ENCODE measurements at regions not wholly inside any gene's neighbourhood (a gene's known extent, or its start where the extent isn't known, plus 50 kb on each side); places are given as distances from the start of the nearest gene placed in this dataset.

GRCh38 chr17:13962716-13963240, 106.5 kb upstream of the COX10 start:
- Histone ChIP-seq H3K9ac (ENCODE audit: low read length in 5 of 5) (no peak overlapping the region), H3K9me3 (ENCODE audit: control insufficient read depth in 5 of 5, low read length in 5 of 5) (no peaks in the 10 kb centered on the region), H3K36me3 (ENCODE audit: control insufficient read depth in 5 of 5, insufficient read depth in 5 of 5, low read length in 5 of 5) (no peaks in the 10 kb centered on the region), H3K4me1 (ENCODE audit: control insufficient read depth in 5 of 5, insufficient read depth in 5 of 5, low read length in 5 of 5) (no peaks in the 10 kb centered on the region), H3K27me3 (ENCODE audit: control insufficient read depth in 5 of 5, insufficient read depth in 4 of 5, low read length in 5 of 5) (no peaks in the 10 kb centered on the region), H3K4me3 (ENCODE audit: low read depth in 1 of 5, low read length in 5 of 5) (no peak overlapping the region), H3K27ac (ENCODE audit: low read depth, low read length) (no peak overlapping the region)

GRCh38 chr17:13967416-13967815, 101.9 kb upstream of the COX10 start:
- Histone ChIP-seq H3K4me1 (ENCODE audit: control insufficient read depth in 5 of 5, insufficient read depth in 5 of 5, low read length in 5 of 5) (no peaks in the 10 kb centered on the region), H3K27me3 (ENCODE audit: control insufficient read depth in 5 of 5, insufficient read depth in 4 of 5, low read length in 5 of 5) (no peaks in the 10 kb centered on the region), H3K27ac (ENCODE audit: low read depth, low read length) (no peak overlapping the region), H3K4me3 (ENCODE audit: low read depth in 1 of 5, low read length in 5 of 5) (no peak overlapping the region), H3K9me3 (ENCODE audit: control insufficient read depth in 5 of 5, low read length in 5 of 5) (no peaks in the 10 kb centered on the region), H3K36me3 (ENCODE audit: control insufficient read depth in 5 of 5, insufficient read depth in 5 of 5, low read length in 5 of 5) (no peaks in the 10 kb centered on the region), H3K9ac (ENCODE audit: low read length in 5 of 5) (no peak overlapping the region)

- H3K4me1 ChIP-seq (ENCODE audit: control insufficient read depth in 5 of 5, insufficient read depth in 5 of 5, low read length in 5 of 5), result no peaks in the 10 kb centered on the region
Measured at GRCh38 chr17:13970531-13970930, 98.8 kb upstream of the COX10 start.

GRCh38 chr17:13973960-13974651, 95.2 kb upstream of the COX10 start:
- H3K9me3 ChIP-seq (ENCODE audit: control insufficient read depth in 5 of 5, low read length in 5 of 5), result no peaks in the 10 kb centered on the region
- no peaks in the 10 kb centered on the region for H3K27me3 ChIP-seq (ENCODE audit: control insufficient read depth in 5 of 5, insufficient read depth in 4 of 5, low read length in 5 of 5)
- H3K9ac ChIP-seq (ENCODE audit: low read length in 5 of 5), result no peak overlapping the region
- no peaks in the 10 kb centered on the region for H3K36me3 ChIP-seq (ENCODE audit: control insufficient read depth in 5 of 5, insufficient read depth in 5 of 5, low read length in 5 of 5)
- H3K4me3 ChIP-seq (ENCODE audit: low read depth in 1 of 5, low read length in 5 of 5), result no peak overlapping the region
- H3K27ac ChIP-seq (ENCODE audit: low read depth, low read length), result no peak overlapping the region
- no peaks in the 10 kb centered on the region for H3K4me1 ChIP-seq (ENCODE audit: control insufficient read depth in 5 of 5, insufficient read depth in 5 of 5, low read length in 5 of 5)

More at GRCh38 chr17:13970531-13970930, 98.8 kb upstream of the COX10 start:
- H3K9me3 ChIP-seq (ENCODE audit: control insufficient read depth in 5 of 5, low read length in 5 of 5), result no peaks in the 10 kb centered on the region
- no peaks in the 10 kb centered on the region for H3K27me3 ChIP-seq (ENCODE audit: control insufficient read depth in 5 of 5, insufficient read depth in 4 of 5, low read length in 5 of 5)
- H3K27ac ChIP-seq (ENCODE audit: low read depth, low read length), result no peak overlapping the region
- H3K4me3 ChIP-seq (ENCODE audit: low read depth in 1 of 5, low read length in 5 of 5), result no peak overlapping the region
- H3K9ac ChIP-seq (ENCODE audit: low read length in 5 of 5), result no peak overlapping the region
- no peaks in the 10 kb centered on the region for H3K36me3 ChIP-seq (ENCODE audit: control insufficient read depth in 5 of 5, insufficient read depth in 5 of 5, low read length in 5 of 5)

- Histone ChIP-seq H3K27ac (ENCODE audit: low read depth, low read length) (no peak overlapping the region), H3K27me3 (ENCODE audit: control insufficient read depth in 5 of 5, insufficient read depth in 4 of 5, low read length in 5 of 5) (no peaks in the 10 kb centered on the region), H3K9ac (ENCODE audit: low read length in 5 of 5) (no peak overlapping the region), H3K4me3 (ENCODE audit: low read depth in 1 of 5, low read length in 5 of 5) (no peak overlapping the region), H3K36me3 (ENCODE audit: control insufficient read depth in 5 of 5, insufficient read depth in 5 of 5, low read length in 5 of 5) (no peaks in the 10 kb centered on the region), H3K9me3 (ENCODE audit: control insufficient read depth in 5 of 5, low read length in 5 of 5) (no peaks in the 10 kb centered on the region), H3K4me1 (ENCODE audit: control insufficient read depth in 5 of 5, insufficient read depth in 5 of 5, low read length in 5 of 5) (no peaks in the 10 kb centered on the region)
Measured at GRCh38 chr17:13977837-13978236, 91.5 kb upstream of the COX10 start.

- Histone ChIP-seq H3K4me3 (ENCODE audit: low read depth in 1 of 5, low read length in 5 of 5) (no peak overlapping the region), H3K4me1 (ENCODE audit: control insufficient read depth in 5 of 5, insufficient read depth in 5 of 5, low read length in 5 of 5) (no peaks in the 10 kb centered on the region), H3K9ac (ENCODE audit: low read length in 5 of 5) (no peak overlapping the region), H3K9me3 (ENCODE audit: control insufficient read depth in 5 of 5, low read length in 5 of 5) (no peaks in the 10 kb centered on the region), H3K27ac (ENCODE audit: low read depth, low read length) (no peak overlapping the region), H3K27me3 (ENCODE audit: control insufficient read depth in 5 of 5, insufficient read depth in 4 of 5, low read length in 5 of 5) (no peaks in the 10 kb centered on the region), H3K36me3 (ENCODE audit: control insufficient read depth in 5 of 5, insufficient read depth in 5 of 5, low read length in 5 of 5) (no peaks in the 10 kb centered on the region)
Measured at GRCh38 chr17:13978478-13978877, 90.8 kb upstream of the COX10 start.

GRCh38 chr17:13981881-13982280, 87.4 kb upstream of the COX10 start:
- Histone ChIP-seq H3K27me3 (ENCODE audit: control insufficient read depth in 5 of 5, insufficient read depth in 4 of 5, low read length in 5 of 5) (no peaks in the 10 kb centered on the region), H3K4me3 (ENCODE audit: low read depth in 1 of 5, low read length in 5 of 5) (no peak overlapping the region), H3K9me3 (ENCODE audit: control insufficient read depth in 5 of 5, low read length in 5 of 5) (no peaks in the 10 kb centered on the region), H3K27ac (ENCODE audit: low read depth, low read length) (no peak overlapping the region), H3K9ac (ENCODE audit: low read length in 5 of 5) (no peak overlapping the region), H3K4me1 (ENCODE audit: control insufficient read depth in 5 of 5, insufficient read depth in 5 of 5, low read length in 5 of 5) (no peaks in the 10 kb centered on the region), H3K36me3 (ENCODE audit: control insufficient read depth in 5 of 5, insufficient read depth in 5 of 5, low read length in 5 of 5) (no peaks in the 10 kb centered on the region)

- no peak overlapping the region for H3K9ac ChIP-seq (ENCODE audit: low read length in 5 of 5)
- H3K9me3 ChIP-seq (ENCODE audit: control insufficient read depth in 5 of 5, low read length in 5 of 5), result no peaks in the 10 kb centered on the region
- no peak overlapping the region for H3K4me3 ChIP-seq (ENCODE audit: low read depth in 1 of 5, low read length in 5 of 5)
- no peak overlapping the region for H3K27ac ChIP-seq (ENCODE audit: low read depth, low read length)
- H3K27me3 ChIP-seq (ENCODE audit: control insufficient read depth in 5 of 5, insufficient read depth in 4 of 5, low read length in 5 of 5), result no peaks in the 10 kb centered on the region
- no peaks in the 10 kb centered on the region for H3K4me1 ChIP-seq (ENCODE audit: control insufficient read depth in 5 of 5, insufficient read depth in 5 of 5, low read length in 5 of 5)
- H3K36me3 ChIP-seq (ENCODE audit: control insufficient read depth in 5 of 5, insufficient read depth in 5 of 5, low read length in 5 of 5), result no peaks in the 10 kb centered on the region
Measured at GRCh38 chr17:13984956-13985355, 84.3 kb upstream of the COX10 start.

GRCh38 chr17:13986855-13987254, 82.4 kb upstream of the COX10 start:
- no peak overlapping the region for H3K27ac ChIP-seq (ENCODE audit: low read depth, low read length)
- no peaks in the 10 kb centered on the region for H3K27me3 ChIP-seq (ENCODE audit: control insufficient read depth in 5 of 5, insufficient read depth in 4 of 5, low read length in 5 of 5)
- H3K4me1 ChIP-seq (ENCODE audit: control insufficient read depth in 5 of 5, insufficient read depth in 5 of 5, low read length in 5 of 5), result no peaks in the 10 kb centered on the region
- no peaks in the 10 kb centered on the region for H3K36me3 ChIP-seq (ENCODE audit: control insufficient read depth in 5 of 5, insufficient read depth in 5 of 5, low read length in 5 of 5)
- no peak overlapping the region for H3K4me3 ChIP-seq (ENCODE audit: low read depth in 1 of 5, low read length in 5 of 5)
- H3K9ac ChIP-seq (ENCODE audit: low read length in 5 of 5), result no peak overlapping the region
- no peaks in the 10 kb centered on the region for H3K9me3 ChIP-seq (ENCODE audit: control insufficient read depth in 5 of 5, low read length in 5 of 5)

GRCh38 chr17:13989138-13989537, 80.2 kb upstream of the COX10 start:
- no peaks in the 10 kb centered on the region for H3K27me3 ChIP-seq (ENCODE audit: control insufficient read depth in 5 of 5, insufficient read depth in 4 of 5, low read length in 5 of 5)
- H3K4me1 ChIP-seq (ENCODE audit: control insufficient read depth in 5 of 5, insufficient read depth in 5 of 5, low read length in 5 of 5), result no peaks in the 10 kb centered on the region
- peaks cover 0 to 2% (median 0%) of the 10 kb centered on the region in 5 donors for H3K9me3 ChIP-seq (ENCODE audit: control insufficient read depth in 5 of 5, low read length in 5 of 5)
- no peak overlapping the region for H3K27ac ChIP-seq (ENCODE audit: low read depth, low read length)
- H3K9ac ChIP-seq (ENCODE audit: low read length in 5 of 5), result no peak overlapping the region
- no peak overlapping the region for H3K4me3 ChIP-seq (ENCODE audit: low read depth in 1 of 5, low read length in 5 of 5)
- no peaks in the 10 kb centered on the region for H3K36me3 ChIP-seq (ENCODE audit: control insufficient read depth in 5 of 5, insufficient read depth in 5 of 5, low read length in 5 of 5)
